ENCODE measurements at regions not wholly inside any gene's neighbourhood (a gene's known extent, or its start where the extent isn't known, plus 50 kb on each side); places are given as distances from the start of the nearest gene placed in this dataset.

DNA sequence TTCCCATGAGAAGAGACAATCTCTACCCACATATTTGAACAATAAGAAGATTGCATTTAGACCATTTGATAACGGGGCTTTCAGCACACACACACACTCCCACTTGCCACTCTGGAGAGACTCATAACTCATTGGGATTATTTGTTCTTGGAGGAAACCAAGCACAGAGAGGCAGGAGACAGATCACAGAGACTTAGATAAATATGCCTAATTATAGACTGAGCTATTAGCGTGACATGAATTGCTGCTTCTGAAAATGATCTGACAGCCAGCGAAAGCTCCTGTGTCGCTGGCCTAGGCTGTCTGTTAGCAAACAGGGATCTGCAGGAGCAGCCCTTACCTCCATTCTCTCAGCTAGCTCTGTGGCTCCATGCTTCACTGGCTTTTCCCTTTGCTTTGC lies 111.4 kb downstream of the CCNA1 start:
- H2BK15ac ChIP-seq (ENCODE audit: low read length) = no peak overlapping the region
- ChIA-PET CTCF (ENCODE audit: partially characterized antibody) (interaction anchor here (0.8 to 1.4 kb wide), 3 partner anchors 10 to 192 kb away, joined by 3 read pairs; no protein-coding TSS in a partner anchor), POLR2A (ENCODE audit: partially characterized antibody) (interaction anchor here (1.2 kb wide), 1 partner anchor 13 kb away, joined by 3 read pairs; no protein-coding TSS in a partner anchor)
- H3K23ac ChIP-seq (ENCODE audit: insufficient read length) = no peak overlapping the region
- H3K79me1 ChIP-seq (ENCODE audit: low read depth, low read length) = no peaks in the 10 kb centered on the region
- no peak for FAIRE-seq
- H3K27ac ChIP-seq (ENCODE audit: low read depth, low read length) = no peak overlapping the region
- H3K4me2 ChIP-seq (ENCODE audit: insufficient read depth in 1 of 2, low read depth in 2 of 2, low read length in 2 of 2) = no peak overlapping the region
- peaks cover 3 to 5% of the 10 kb centered on the region in 2 experiments; a peak in 2 of 4 replicates for H3K9me3 ChIP-seq (ENCODE audit: insufficient read depth in 2 of 2, low read depth in 1 of 2, low read length in 1 of 2)
- no peak for DNase-seq (ENCODE audit: low read depth in 1 of 2, low spot score in 2 of 2)
- H2BK20ac ChIP-seq (ENCODE audit: low read length) = no peak overlapping the region
- no peak overlapping the region for H3K4me3 ChIP-seq (ENCODE audit: extremely low read depth in 1 of 4, insufficient read depth in 2 of 4, low read depth in 3 of 4, low read length in 4 of 4)
- H3K56ac ChIP-seq (replicated peaks; ENCODE audit: insufficient read length, low read depth, low read length) = no peak overlapping the region
- H3K4ac ChIP-seq (replicated peaks; ENCODE audit: insufficient read length, low read depth, low read length) = no peak overlapping the region
- no peak overlapping the region for H3K14ac ChIP-seq (ENCODE audit: insufficient read length)
- no peaks in the 10 kb centered on the region for H3K27me3 ChIP-seq (replicated peaks in 1 of 4; ENCODE audit: control insufficient read depth in 3 of 4, extremely low read depth in 1 of 4, insufficient read depth in 3 of 4, low read length in 3 of 4)
- no peak overlapping the region for H4K8ac ChIP-seq (ENCODE audit: extremely low read depth, insufficient read depth, low read length)
- no peak overlapping the region for H2AK5ac ChIP-seq (ENCODE audit: low read depth, low read length)
- H3K79me2 ChIP-seq (ENCODE audit: control insufficient read depth in 1 of 2, insufficient read depth in 2 of 2, low read length in 2 of 2) = no peaks in the 10 kb centered on the region
- H3K23me2 ChIP-seq (ENCODE audit: low read depth, low read length) = no peaks in the 10 kb centered on the region
- H3K18ac ChIP-seq (ENCODE audit: extremely low read depth, low read length) = no peak overlapping the region
- no peak overlapping the region for H2BK5ac ChIP-seq (ENCODE audit: low read depth, low read length)
- H3K4me1 ChIP-seq (replicated peaks in 1 of 4; ENCODE audit: control insufficient read depth in 3 of 4, insufficient read depth in 4 of 4, low read length in 3 of 4) = no peaks in the 10 kb centered on the region
- no peak overlapping the region for H4K91ac ChIP-seq (replicated peaks; ENCODE audit: insufficient read length, low read length)
- no peak overlapping the region for H2BK12ac ChIP-seq (ENCODE audit: low read depth, low read length)
- no peak overlapping the region for H3K9ac ChIP-seq (replicated peaks in 1 of 4; ENCODE audit: extremely low read depth in 1 of 4, low read depth in 3 of 4, low read length in 3 of 4)
- no peaks in the 10 kb centered on the region for H4K20me1 ChIP-seq (replicated peaks in 1 of 2; ENCODE audit: control insufficient read depth in 1 of 2, insufficient read depth in 2 of 2, low read length in 2 of 2)
- 0 out of 8 replicates have a peak, but pooled peaks cover 0 to 4% (median 0%) of the 10 kb centered on the region in 4 experiments for H3K36me3 ChIP-seq (ENCODE audit: control insufficient read depth in 2 of 4, insufficient read depth in 4 of 4, low read length in 3 of 4)
- WGBS, 2 experiments (ENCODE audit: extremely low coverage in 1 of 2, insufficient coverage in 1 of 2, insufficient read length in 1 of 2, insufficient replicate concordance in 2 of 2, low coverage in 1 of 2, low lambda C conversion rate in 2 of 2, missing lambda C conversion rate in 1 of 2) = 90% methylated on average over 4 of the region's 4 CpGs; no CpG with 5 or more reads in 1 of the 2 experiments
- peak overlapping the region; percentile 13; the same call in 1 of the 2 replicates for H2AFZ ChIP-seq (ENCODE audit: low read length)
- no peak overlapping the region for H2BK120ac ChIP-seq (replicated peaks; ENCODE audit: low read depth, low read length)
- no peak overlapping the region for H4K5ac ChIP-seq (ENCODE audit: insufficient read length, low read depth, low read length)
- TF ChIP-seq CHD2 (IDR thresholded peaks at IDR 0.05; ENCODE audit: low read length) = no peak
- no peak for TF ChIP-seq ASH2L (IDR thresholded peaks at IDR 0.05; ENCODE audit: low read length)
- no peak for TF ChIP-seq RNF2 (IDR thresholded peaks at IDR 0.05; ENCODE audit: borderline replicate concordance, low read depth, low read length, missing control alignments, poor library complexity, severe bottlenecking)
- TF ChIP-seq CREB1 (IDR thresholded peaks at IDR 0.05) = no peak
- no peak for TF ChIP-seq RBBP5 (IDR thresholded peaks at IDR 0.05; ENCODE audit: borderline replicate concordance, low read depth, low read length)
- no peak for TF ChIP-seq ZNF274 (IDR thresholded peaks at IDR 0.05; ENCODE audit: borderline replicate concordance, extremely low read depth, low read length)
- no peak for TF ChIP-seq FOSL1 (IDR thresholded peaks at IDR 0.05; ENCODE audit: insufficient read depth, low read depth, low read length)
- TF ChIP-seq, protein P1, sequence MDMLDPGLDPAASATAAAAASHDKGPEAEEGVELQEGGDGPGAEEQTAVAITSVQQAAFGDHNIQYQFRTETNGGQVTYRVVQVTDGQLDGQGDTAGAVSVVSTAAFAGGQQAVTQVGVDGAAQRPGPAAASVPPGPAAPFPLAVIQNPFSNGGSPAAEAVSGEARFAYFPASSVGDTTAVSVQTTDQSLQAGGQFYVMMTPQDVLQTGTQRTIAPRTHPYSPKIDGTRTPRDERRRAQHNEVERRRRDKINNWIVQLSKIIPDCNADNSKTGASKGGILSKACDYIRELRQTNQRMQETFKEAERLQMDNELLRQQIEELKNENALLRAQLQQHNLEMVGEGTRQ (IDR thresholded peaks at IDR 0.05; ENCODE audit: low read length) = no peak
- TF ChIP-seq CTCF (IDR thresholded peaks at IDR 0.05; ENCODE audit: control extremely low read depth in 1 of 3, insufficient read depth in 1 of 3, low read depth in 1 of 3, low read length in 3 of 3) = no peak
- no peak for TF ChIP-seq RAD21 (IDR thresholded peaks at IDR 0.05 in 1 of 2, conservative IDR thresholded peaks at IDR 0.05 in 1 of 2; ENCODE audit: low read depth in 2 of 2, low read length in 2 of 2)
